ENCODE measurements at regions not wholly inside any gene's neighbourhood (a gene's known extent, or its start where the extent isn't known, plus 50 kb on each side); places are given as distances from the start of the nearest gene placed in this dataset.

- TF ChIP-seq CTCF (IDR thresholded peaks at IDR 0.05) (no peak), POLR2A (IDR thresholded peaks at IDR 0.05) (no peak)
These were observed 72.8 kb upstream of the FAM9A start for GRCh38 chrX:8873956-8874355.

Measured in testis (tissue), 2 donors.